AG09309 (cell line): ENCODE measurements at regions not wholly inside any gene's neighbourhood (a gene's known extent, or its start where the extent isn't known, plus 50 kb on each side); places are given as distances from the start of the nearest gene placed in this dataset.

ENCODE experiments used
- DNase-seq: peaks from one replicate; pipeline ENCODE4 v3.0.0-alpha.2; 2010; ENCODE audit warnings: low read depth
- H3K4me3 ChIP-seq: 2 replicates; pipeline ENCODE4 v1.5.1; 2011; ENCODE audit warnings: mild to moderate bottlenecking, low read depth, low read length, moderate library complexity; ENCODE audit not compliant: control insufficient read depth
- TF ChIP-seq, protein P1 (sequence below): IDR thresholded peaks from 2 replicates; pipeline ENCODE4 v1.5.1; 2011; ENCODE audit warnings: mild to moderate bottlenecking, low read depth, low read length, inconsistent platforms; ENCODE audit not compliant: insufficient read depth, control insufficient read depth; ENCODE audit errors: missing control alignments

DNA sequence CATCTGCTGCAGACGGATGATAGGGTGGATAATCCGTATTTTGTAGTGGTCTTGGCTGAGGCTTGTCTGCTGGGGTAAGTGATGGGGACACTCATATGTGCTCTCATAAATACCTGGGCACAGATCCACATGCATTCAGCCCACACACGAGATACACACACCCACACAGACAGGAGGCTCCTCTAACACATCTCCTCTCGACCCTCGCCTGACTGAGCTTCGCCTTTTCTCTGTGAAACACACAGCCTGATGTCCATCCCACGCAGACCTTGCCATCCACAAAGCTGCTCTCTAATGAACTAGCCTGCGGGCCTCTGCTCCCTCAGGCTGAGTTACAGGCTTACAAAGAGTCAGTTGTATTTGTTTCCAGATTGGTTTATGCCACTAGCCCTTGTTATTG is 96.3 kb upstream of the CSF3R start:
- TF ChIP-seq, protein P1, sequence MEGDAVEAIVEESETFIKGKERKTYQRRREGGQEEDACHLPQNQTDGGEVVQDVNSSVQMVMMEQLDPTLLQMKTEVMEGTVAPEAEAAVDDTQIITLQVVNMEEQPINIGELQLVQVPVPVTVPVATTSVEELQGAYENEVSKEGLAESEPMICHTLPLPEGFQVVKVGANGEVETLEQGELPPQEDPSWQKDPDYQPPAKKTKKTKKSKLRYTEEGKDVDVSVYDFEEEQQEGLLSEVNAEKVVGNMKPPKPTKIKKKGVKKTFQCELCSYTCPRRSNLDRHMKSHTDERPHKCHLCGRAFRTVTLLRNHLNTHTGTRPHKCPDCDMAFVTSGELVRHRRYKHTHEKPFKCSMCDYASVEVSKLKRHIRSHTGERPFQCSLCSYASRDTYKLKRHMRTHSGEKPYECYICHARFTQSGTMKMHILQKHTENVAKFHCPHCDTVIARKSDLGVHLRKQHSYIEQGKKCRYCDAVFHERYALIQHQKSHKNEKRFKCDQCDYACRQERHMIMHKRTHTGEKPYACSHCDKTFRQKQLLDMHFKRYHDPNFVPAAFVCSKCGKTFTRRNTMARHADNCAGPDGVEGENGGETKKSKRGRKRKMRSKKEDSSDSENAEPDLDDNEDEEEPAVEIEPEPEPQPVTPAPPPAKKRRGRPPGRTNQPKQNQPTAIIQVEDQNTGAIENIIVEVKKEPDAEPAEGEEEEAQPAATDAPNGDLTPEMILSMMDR: no peak
- DNase-seq: no peak
- no peak overlapping the region for H3K4me3 ChIP-seq

DNA sequence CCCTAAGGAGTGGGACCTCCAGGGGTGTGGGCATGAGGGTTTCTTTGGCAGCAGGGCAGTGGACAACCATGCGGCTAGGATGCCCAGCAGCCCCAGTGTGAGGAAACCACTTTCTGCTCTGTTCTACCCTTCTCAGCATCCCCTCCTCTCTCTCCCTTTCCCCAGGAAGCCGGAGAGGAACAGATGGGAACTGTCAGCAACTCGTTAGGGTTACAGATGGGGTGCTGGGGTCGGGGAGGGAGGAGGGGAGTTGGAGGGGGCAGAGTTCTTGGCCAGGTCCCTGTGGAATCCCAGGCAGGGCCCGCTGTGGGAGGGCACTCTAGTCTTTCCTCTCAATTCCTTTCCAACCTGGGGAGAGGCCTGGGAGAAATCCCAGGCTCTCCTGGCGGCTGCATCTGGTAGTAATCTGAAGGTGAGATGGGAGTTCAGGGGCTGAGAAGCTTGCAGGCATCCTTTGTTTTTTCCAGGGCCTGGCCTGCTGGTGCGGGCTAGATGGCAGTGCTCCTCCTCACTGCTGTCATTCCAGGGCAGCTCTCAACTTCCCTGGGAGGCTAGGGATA is 93.9 kb upstream of the CSF3R start:
- no peak for DNase-seq
- no peak overlapping the region for H3K4me3 ChIP-seq
- TF ChIP-seq, protein P1: no peak

DNA sequence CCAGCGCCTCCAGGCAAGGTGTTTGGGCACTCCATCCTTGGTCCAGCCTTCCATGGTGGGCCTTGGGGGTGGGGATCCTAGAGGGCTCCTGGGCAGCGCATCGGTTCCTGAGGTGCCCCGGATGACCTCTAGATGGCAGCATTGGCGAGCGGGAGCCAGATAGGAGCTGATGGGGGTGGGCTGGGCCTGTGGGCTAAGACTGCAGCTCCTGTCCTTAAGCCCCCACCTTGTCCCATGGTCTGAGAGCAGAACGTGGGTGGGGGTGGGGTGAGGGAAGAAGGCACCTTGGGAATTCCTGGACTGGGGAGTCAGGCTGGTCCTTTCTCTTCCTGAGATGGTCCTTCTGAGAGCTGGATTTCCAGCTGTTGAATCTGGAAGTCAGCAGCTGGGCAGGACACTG is 93.4 kb upstream of the CSF3R start:
- H3K4me3 ChIP-seq: no peak overlapping the region
- TF ChIP-seq, protein P1: peak; percentile 90
- no peak for DNase-seq

DNA sequence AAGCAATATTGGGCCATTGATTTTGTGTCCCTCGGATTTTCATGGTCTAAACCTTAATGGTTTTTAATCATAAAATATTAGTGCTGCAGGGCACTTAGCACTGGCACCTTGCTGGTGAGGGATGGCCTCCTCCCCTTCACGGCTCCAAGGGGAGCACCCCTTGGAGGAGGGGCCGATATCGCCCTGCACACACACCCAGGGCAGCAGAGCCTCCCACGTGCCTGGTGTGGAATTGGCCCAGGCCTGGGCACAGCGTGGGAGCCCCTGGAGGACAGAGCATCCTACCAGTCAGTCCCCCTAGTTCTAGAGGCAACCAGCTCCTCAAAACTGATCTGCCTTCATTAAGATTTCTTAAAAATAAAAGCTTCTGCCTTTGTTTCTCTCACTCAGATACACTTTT is 90.7 kb upstream of the CSF3R start:
- DNase-seq: no peak
- TF ChIP-seq, protein P1: no peak
- no peak overlapping the region for H3K4me3 ChIP-seq

DNA sequence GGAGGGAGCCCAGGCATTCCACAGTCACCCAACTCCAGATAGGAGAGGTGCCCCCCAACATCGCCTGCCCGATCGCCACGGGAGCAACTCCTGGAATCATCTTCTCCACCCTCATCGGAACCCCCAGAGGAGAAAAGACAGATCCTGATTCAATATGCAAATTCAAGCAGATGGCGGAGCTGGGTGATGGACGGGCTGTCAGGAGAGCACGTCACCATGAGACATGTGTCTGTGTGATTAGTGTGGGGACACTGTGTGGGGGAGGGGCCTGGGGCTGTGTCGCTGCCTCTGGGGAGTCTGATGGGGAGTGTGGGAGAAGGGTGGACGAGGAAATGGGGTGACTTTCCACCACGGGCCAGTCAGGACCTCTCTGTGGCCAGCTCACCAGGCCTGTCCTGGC is 90.2 kb upstream of the CSF3R start:
- DNase-seq: no peak
- TF ChIP-seq, protein P1: no peak
- no peak overlapping the region for H3K4me3 ChIP-seq

DNA sequence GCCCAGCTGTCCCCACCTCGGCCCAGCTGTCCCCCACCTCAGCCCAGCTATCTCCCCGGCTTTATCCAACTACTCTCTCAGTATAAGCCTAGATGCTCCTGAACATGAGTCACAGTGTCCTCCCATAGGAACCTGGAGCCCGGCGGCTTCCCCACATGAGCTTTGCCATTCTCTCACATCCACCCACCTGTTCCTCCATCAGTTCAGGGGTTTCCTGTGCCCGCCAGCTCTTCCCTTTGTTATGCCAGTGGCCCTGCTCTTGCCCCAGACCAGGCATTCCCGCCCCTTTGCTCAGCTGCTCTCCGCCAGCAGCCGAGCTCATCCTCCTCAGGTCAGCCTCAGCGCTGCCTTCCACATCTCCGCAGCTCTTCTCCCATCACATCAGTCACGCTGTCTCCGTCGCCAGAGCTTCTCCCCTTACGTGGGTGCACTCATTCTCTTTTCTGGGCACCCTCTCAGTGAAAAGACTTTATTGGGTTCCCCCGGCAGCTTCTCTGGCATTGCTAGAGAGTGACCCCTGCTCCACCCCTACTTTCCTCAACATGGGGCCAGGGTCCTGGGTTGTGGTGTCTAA is 89.5 kb upstream of the CSF3R start:
- H3K4me3 ChIP-seq: no peak overlapping the region
- no peak for DNase-seq
- TF ChIP-seq, protein P1: no peak

DNA sequence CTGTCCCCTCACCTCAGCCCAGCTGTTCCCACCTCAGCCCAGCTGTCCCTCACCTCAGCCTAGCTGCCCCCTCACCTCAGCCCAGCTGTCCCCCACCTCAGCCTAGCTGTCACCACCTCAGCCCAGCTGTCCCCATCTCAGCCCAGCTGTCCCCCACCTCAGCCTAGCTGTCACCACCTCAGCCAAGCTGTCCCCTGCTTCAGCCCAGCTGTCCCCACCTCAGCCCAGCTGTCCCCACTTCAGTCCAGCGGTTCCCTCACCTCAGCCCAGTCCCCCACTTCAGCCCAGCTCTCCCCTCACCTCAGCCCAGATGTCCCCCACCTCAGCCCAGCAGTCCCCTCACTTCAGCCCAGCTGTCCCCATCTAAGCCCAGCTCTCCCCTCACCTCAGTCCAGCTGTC is 88.4 kb upstream of the CSF3R start:
- no peak for DNase-seq
- no peak overlapping the region for H3K4me3 ChIP-seq
- TF ChIP-seq, protein P1: no peak
